HG03342 (cell line): ENCODE measurements at regions not wholly inside any gene's neighbourhood (a gene's known extent, or its start where the extent isn't known, plus 50 kb on each side); places are given as distances from the start of the nearest gene placed in this dataset.
"Not testable (repeated sequence)": the region's sequence is repeated elsewhere in the genome, so short reads cannot be mapped to it uniquely, and the experiment has no call there.

ENCODE experiments used
- ATAC-seq: cut with Tn5 transposase; IDR thresholded peaks from one replicate; pipeline ENCODE4 v1.9.1; 2021; ENCODE audit warnings: mild to moderate bottlenecking, moderate library complexity; ENCODE audit not compliant: unreplicated experiment

- no peak for ATAC-seq
These were observed 149.7 kb upstream of the TMEM170B start for GRCh38 chr6:11387707-11388430.

GRCh38 chr6:11386726-11387125, 150.8 kb upstream of the TMEM170B start:
- ATAC-seq: no peak

GRCh38 chr6:11386323-11386722, 151.2 kb upstream of the TMEM170B start:
- peak; percentile 60 for ATAC-seq

GRCh38 chr6:11384531-11385309, 152.3 kb upstream of the NEDD9 start:
- ATAC-seq: no peak

- ATAC-seq: peak; percentile 83
These were observed 149.5 kb upstream of the NEDD9 start for GRCh38 chr6:11381801-11382513.

- ATAC-seq: no peak
These were observed 148.7 kb upstream of the NEDD9 start for GRCh38 chr6:11380969-11381744.

- ATAC-seq: no peak
These were observed 148.1 kb upstream of the NEDD9 start for GRCh38 chr6:11380549-11380948.

GRCh38 chr6:11379805-11380204, 147.3 kb upstream of the NEDD9 start:
- no peak for ATAC-seq

GRCh38 chr6:11378639-11379038, 146.2 kb upstream of the NEDD9 start:
- no peak for ATAC-seq

- peak; percentile 95 for ATAC-seq
These were observed 141.9 kb upstream of the NEDD9 start for GRCh38 chr6:11374036-11375010.

GRCh38 chr6:11373208-11373607, 140.7 kb upstream of the NEDD9 start:
- no peak for ATAC-seq

GRCh38 chr6:11372186-11372790, 139.8 kb upstream of the NEDD9 start:
- not testable (repeated sequence) for ATAC-seq

GRCh38 chr6:11370191-11371018, 137.9 kb upstream of the NEDD9 start:
- no peak for ATAC-seq

GRCh38 chr6:11368760-11369159, 136.3 kb upstream of the NEDD9 start:
- ATAC-seq: no peak

- ATAC-seq: no peak
These were observed 135.8 kb upstream of the NEDD9 start for GRCh38 chr6:11368264-11368663.

GRCh38 chr6:11367638-11368199, 135.3 kb upstream of the NEDD9 start:
- ATAC-seq: no peak

- ATAC-seq: no peak
These were observed 134.6 kb upstream of the NEDD9 start for GRCh38 chr6:11366934-11367637.
